GM12878 (cell line): ENCODE measurements at regions not wholly inside any gene's neighbourhood (a gene's known extent, or its start where the extent isn't known, plus 50 kb on each side); places are given as distances from the start of the nearest gene placed in this dataset.

Experiments
- ATAC-seq: fragments of 200-7000 bp; cut with Tn5 transposase; 3 replicates; pipeline ENCODE4 v1.9.1; 2020; ENCODE audit warnings: mild to moderate bottlenecking, moderate library complexity
- BruUV-seq: library from RNA; stranded (reverse); fragments of 400-500 nt; replicated peaks from 2 replicates; lab custom pipeline; 2021; lab: Mats Ljungman, UMichigan
- CTCF ChIA-PET: fragments of 300-600 bp; sonication (Branson Sonifier 250); formaldehyde crosslinking; extraction: SDS; loops from one replicate; lab custom pipeline; 2021; ENCODE audit warnings: inconsistent platforms; lab: Yijun Ruan, JAX
- POLR2A ChIA-PET: fragments of 350-600 bp; formaldehyde crosslinking; extraction: SDS; loops from one replicate; lab custom pipeline; 2021; ENCODE audit warnings: inconsistent platforms; lab: Charles Lee
- RAD21 ChIA-PET: fragments of 300-600 bp; sonication (Branson Sonifier 250); formaldehyde crosslinking; loops from one replicate; lab custom pipeline; 2023; ENCODE audit warnings: antibody characterized with exemption; ENCODE audit not compliant: unreplicated experiment; lab: Charles Lee
- SMC1A ChIA-PET: fragments of 300-600 bp; sonication (Branson Sonifier 250); formaldehyde crosslinking; loops from one replicate; lab custom pipeline; 2023; ENCODE audit not compliant: unreplicated experiment, uncharacterized antibody; lab: Charles Lee
- DNase-seq: peaks from one replicate; pipeline ENCODE4 v3.0.0-alpha.2; 2011; ENCODE audit warnings: low read depth, low spot score
- FAIRE-seq: peaks from 3 replicates; lab custom pipeline; 2011; peaks lifted over from hg19 to GRCh38; lab: Jason Lieb, UNC
- H2AFZ ChIP-seq: 2 replicates; pipeline ENCODE4 v1.6.0; 2011; ENCODE audit warnings: low read depth, low read length, control low read depth; ENCODE audit not compliant: control insufficient read depth
- H3K27ac ChIP-seq: 2 replicates; pipeline ENCODE4 v1.5.1; 2011; ENCODE audit warnings: control low read depth; ENCODE audit not compliant: control insufficient read depth, insufficient read depth
- H3K27me3 ChIP-seq, 2 experiments: replicated peaks in 1 of 2; 2 replicates each; pipeline versions ENCODE4 v1.6.0 to v1.6.1; 2011; ENCODE audit warnings: low read length in 1 of 2; ENCODE audit not compliant: control insufficient read depth in 2 of 2, insufficient read depth in 2 of 2
- H3K36me3 ChIP-seq, 2 experiments: 2 replicates each; pipeline ENCODE4 v1.5.1; 2011; ENCODE audit warnings: low read length in 1 of 2; ENCODE audit not compliant: control insufficient read depth in 2 of 2, insufficient read depth in 2 of 2
- H3K4me1 ChIP-seq: 2 replicates; pipeline ENCODE4 v1.6.1; 2011; ENCODE audit warnings: mild to moderate bottlenecking, low read length, moderate library complexity, mixed read lengths; ENCODE audit not compliant: control insufficient read depth, insufficient read depth
- H3K4me2 ChIP-seq: 2 replicates; pipeline ENCODE4 v1.6.0; 2011; ENCODE audit warnings: control low read depth; ENCODE audit not compliant: control insufficient read depth, insufficient read depth
- H3K4me3 ChIP-seq: fragments of 200-600 bp; sonication (generic); 2 replicates; pipeline ENCODE4 v1.5.1; 2016
- H3K79me2 ChIP-seq: 2 replicates; pipeline ENCODE4 v1.6.0; 2011; ENCODE audit warnings: low read length; ENCODE audit not compliant: control insufficient read depth, insufficient read depth
- H3K9ac ChIP-seq: 2 replicates; pipeline ENCODE4 v1.8.0; 2011; ENCODE audit warnings: low read length, control low read depth, mixed read lengths; ENCODE audit not compliant: control insufficient read depth, insufficient read depth
- H3K9me3 ChIP-seq: replicated peaks from 3 replicates; pipeline ENCODE4 v1.5.1; 2011; ENCODE audit warnings: mild to moderate bottlenecking, low read length; ENCODE audit not compliant: control insufficient read depth, insufficient read depth
- H4K20me1 ChIP-seq: 2 replicates; pipeline ENCODE4 v1.6.0; 2011; ENCODE audit not compliant: control insufficient read depth, insufficient read depth
- ASH2L ChIP-seq: fragments of 300-600, 200-600 bp; sonication (generic); IDR thresholded peaks from 2 replicates; pipeline ENCODE4 v1.6.1; 2017; ENCODE audit warnings: low read depth, mild to moderate bottlenecking, borderline replicate concordance
- CREB1 ChIP-seq: IDR thresholded peaks from 2 replicates; pipeline ENCODE4 v1.6.1; 2012; ENCODE audit warnings: low read depth, mild to moderate bottlenecking, inconsistent platforms
- HDAC2 ChIP-seq: fragments of 200-600 bp; sonication (generic); IDR thresholded peaks from 2 replicates; pipeline ENCODE4 v1.6.1; 2017
- JUNB ChIP-seq: IDR thresholded peaks from 2 replicates; pipeline ENCODE4 v1.6.1; 2016; ENCODE audit warnings: antibody characterized with exemption, mild to moderate bottlenecking
- MEF2A ChIP-seq: IDR thresholded peaks from 2 replicates; pipeline ENCODE4 v1.6.1; 2011; ENCODE audit warnings: low read depth, mild to moderate bottlenecking, low read length, moderate library complexity; ENCODE audit not compliant: insufficient read depth
- MXI1 ChIP-seq: fragments of 150-350 bp; IDR thresholded peaks from 2 replicates; pipeline ENCODE4 v1.6.1; 2011; ENCODE audit warnings: low read depth, mild to moderate bottlenecking, inconsistent platforms, low read length, improper control_type of control experiment
- RUNX3 ChIP-seq: IDR thresholded peaks from 2 replicates; pipeline ENCODE4 v1.6.1; 2012; ENCODE audit warnings: low read length, inconsistent platforms
- SREBF2 ChIP-seq: IDR thresholded peaks from 2 replicates; pipeline ENCODE4 v1.6.1; 2012; ENCODE audit warnings: mild to moderate bottlenecking, low read length
- YY1 ChIP-seq: IDR thresholded peaks from 2 replicates; pipeline ENCODE4 v1.6.1; 2011; ENCODE audit warnings: low read depth, mild to moderate bottlenecking, low read length
- ZNF217 ChIP-seq: fragments of 450-650 bp; IDR thresholded peaks from 2 replicates; pipeline ENCODE4 v1.6.1; 2017; ENCODE audit warnings: antibody characterized with exemption, mild to moderate bottlenecking
- ZNF24 ChIP-seq: fragments of 450-650 bp; IDR thresholded peaks from 2 replicates; pipeline ENCODE4 v1.6.1; 2017; ENCODE audit warnings: antibody characterized with exemption, mild to moderate bottlenecking
- ZNF622 ChIP-seq: fragments of 450-650 bp; IDR thresholded peaks from 2 replicates; pipeline ENCODE4 v1.6.1; 2017; ENCODE audit warnings: mild to moderate bottlenecking, inconsistent platforms
- WGBS: methylation state at CpG from one replicate; pipeline ENCODE4 v1.1.6; 2016; ENCODE audit warnings: low lambda C conversion rate; ENCODE audit not compliant: insufficient replicate concordance, insufficient coverage; ENCODE audit errors: missing lambda C conversion rate; 5-methylcytosine and 5-hydroxymethylcytosine counted together
- in situ Hi-C: fragments of 300-500 bp; cut with MboI; formaldehyde crosslinking; loops from 9 replicates; pipeline ENCODE4 v1.14.3; 2018; ENCODE audit warnings: mixed read lengths
- intact Hi-C: fragments of 100-400 bp; cut with micrococcal nuclease; formaldehyde crosslinking; loops from one replicate; pipeline ENCODE4 v1.14.2; 2022; ENCODE audit not compliant: unreplicated experiment
- TF ChIP-seq, protein P1 (sequence below), 3 experiments: IDR thresholded peaks in 2 of 3; conservative IDR thresholded peaks in 1 of 3; 2 replicates each; pipeline ENCODE4 v1.5.1; 2011; ENCODE audit warnings: low read depth in 3 of 3, low read length in 3 of 3, mild to moderate bottlenecking in 3 of 3, control low read depth in 2 of 3, moderate library complexity in 2 of 3, inconsistent platforms in 1 of 3, mixed read lengths in 1 of 3; ENCODE audit not compliant: control insufficient read depth in 2 of 3, insufficient read depth in 1 of 3; ENCODE audit errors: extremely low read depth in 1 of 3
- TF ChIP-seq, protein P2 (sequence below): fragments of 450-650 bp; conservative IDR thresholded peaks from 2 replicates; pipeline ENCODE4 v1.6.1; 2017; ENCODE audit warnings: mild to moderate bottlenecking, moderate library complexity
- TF ChIP-seq, protein P3 (sequence below): IDR thresholded peaks from 2 replicates; pipeline ENCODE4 v1.6.1; 2011; ENCODE audit warnings: mild to moderate bottlenecking, low read depth, low read length, moderate library complexity; ENCODE audit not compliant: insufficient replicate concordance

DNA sequence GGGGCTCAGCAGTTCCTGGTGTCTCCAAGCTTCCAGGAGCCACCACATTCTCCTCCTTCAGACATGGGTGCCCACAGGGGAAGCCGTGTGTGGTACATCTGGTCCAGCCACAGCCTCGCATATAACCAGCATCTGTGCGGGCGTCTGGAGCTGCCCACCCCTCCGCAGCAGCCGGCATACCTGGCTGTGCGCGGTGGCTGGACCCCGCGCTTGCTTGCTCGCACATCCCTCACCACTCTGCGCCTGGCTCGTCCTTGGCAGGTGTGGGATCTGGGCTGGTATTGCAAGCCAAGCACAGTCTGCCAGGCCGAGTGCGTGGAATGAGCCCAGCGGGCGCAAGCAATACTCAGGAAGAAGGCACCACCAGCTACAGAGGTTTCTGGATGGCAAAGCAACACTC, 117.7 kb upstream of the MBL2 start:
- no peak for DNase-seq
- Histone ChIP-seq H2AFZ (no peak overlapping the region), H3K79me2 (no peaks in the 10 kb centered on the region), H3K9ac (no peak overlapping the region), H3K27ac (no peak overlapping the region)
- no peak for FAIRE-seq
- SMC1A ChIA-PET: no interaction called here
- intact Hi-C loops: no loop called here
- TF ChIP-seq ZNF622: no peak
- TF ChIP-seq RUNX3: no peak
- no peak for TF ChIP-seq YY1
- TF ChIP-seq JUNB: no peak
- TF ChIP-seq MXI1: no peak
- no peak for TF ChIP-seq MEF2A
- TF ChIP-seq, protein P1, sequence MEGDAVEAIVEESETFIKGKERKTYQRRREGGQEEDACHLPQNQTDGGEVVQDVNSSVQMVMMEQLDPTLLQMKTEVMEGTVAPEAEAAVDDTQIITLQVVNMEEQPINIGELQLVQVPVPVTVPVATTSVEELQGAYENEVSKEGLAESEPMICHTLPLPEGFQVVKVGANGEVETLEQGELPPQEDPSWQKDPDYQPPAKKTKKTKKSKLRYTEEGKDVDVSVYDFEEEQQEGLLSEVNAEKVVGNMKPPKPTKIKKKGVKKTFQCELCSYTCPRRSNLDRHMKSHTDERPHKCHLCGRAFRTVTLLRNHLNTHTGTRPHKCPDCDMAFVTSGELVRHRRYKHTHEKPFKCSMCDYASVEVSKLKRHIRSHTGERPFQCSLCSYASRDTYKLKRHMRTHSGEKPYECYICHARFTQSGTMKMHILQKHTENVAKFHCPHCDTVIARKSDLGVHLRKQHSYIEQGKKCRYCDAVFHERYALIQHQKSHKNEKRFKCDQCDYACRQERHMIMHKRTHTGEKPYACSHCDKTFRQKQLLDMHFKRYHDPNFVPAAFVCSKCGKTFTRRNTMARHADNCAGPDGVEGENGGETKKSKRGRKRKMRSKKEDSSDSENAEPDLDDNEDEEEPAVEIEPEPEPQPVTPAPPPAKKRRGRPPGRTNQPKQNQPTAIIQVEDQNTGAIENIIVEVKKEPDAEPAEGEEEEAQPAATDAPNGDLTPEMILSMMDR (IDR thresholded peaks at IDR 0.05 in 2 of 3, conservative IDR thresholded peaks at IDR 0.05 in 1 of 3; ENCODE audit: control insufficient read depth in 2 of 3, extremely low read depth in 1 of 3, insufficient read depth in 1 of 3, low read depth in 3 of 3, low read length in 3 of 3): no peak
- no peak for TF ChIP-seq SREBF2
- TF ChIP-seq, protein P2, sequence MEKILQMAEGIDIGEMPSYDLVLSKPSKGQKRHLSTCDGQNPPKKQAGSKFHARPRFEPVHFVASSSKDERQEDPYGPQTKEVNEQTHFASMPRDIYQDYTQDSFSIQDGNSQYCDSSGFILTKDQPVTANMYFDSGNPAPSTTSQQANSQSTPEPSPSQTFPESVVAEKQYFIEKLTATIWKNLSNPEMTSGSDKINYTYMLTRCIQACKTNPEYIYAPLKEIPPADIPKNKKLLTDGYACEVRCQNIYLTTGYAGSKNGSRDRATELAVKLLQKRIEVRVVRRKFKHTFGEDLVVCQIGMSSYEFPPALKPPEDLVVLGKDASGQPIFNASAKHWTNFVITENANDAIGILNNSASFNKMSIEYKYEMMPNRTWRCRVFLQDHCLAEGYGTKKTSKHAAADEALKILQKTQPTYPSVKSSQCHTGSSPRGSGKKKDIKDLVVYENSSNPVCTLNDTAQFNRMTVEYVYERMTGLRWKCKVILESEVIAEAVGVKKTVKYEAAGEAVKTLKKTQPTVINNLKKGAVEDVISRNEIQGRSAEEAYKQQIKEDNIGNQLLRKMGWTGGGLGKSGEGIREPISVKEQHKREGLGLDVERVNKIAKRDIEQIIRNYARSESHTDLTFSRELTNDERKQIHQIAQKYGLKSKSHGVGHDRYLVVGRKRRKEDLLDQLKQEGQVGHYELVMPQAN: no peak
- no peak for TF ChIP-seq CREB1
- TF ChIP-seq ASH2L: no peak
- TF ChIP-seq, protein P3, sequence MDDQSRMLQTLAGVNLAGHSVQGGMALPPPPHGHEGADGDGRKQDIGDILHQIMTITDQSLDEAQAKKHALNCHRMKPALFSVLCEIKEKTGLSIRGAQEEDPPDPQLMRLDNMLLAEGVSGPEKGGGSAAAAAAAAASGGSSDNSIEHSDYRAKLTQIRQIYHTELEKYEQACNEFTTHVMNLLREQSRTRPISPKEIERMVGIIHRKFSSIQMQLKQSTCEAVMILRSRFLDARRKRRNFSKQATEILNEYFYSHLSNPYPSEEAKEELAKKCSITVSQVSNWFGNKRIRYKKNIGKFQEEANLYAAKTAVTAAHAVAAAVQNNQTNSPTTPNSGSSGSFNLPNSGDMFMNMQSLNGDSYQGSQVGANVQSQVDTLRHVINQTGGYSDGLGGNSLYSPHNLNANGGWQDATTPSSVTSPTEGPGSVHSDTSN: no peak
- TF ChIP-seq ZNF217: no peak
- no peak for TF ChIP-seq ZNF24
- TF ChIP-seq HDAC2: no peak
- TF ChIP-seq, all 136 proteins: peak for 0
- Histone ChIP-seq H3K27me3 (no peaks in the 10 kb centered on the region), H4K20me1 (no peaks in the 10 kb centered on the region), H3K36me3 (no peaks in the 10 kb centered on the region), H3K9me3 (no peaks in the 10 kb centered on the region), H3K4me3 (no peak overlapping the region), H3K4me1 (no peaks in the 10 kb centered on the region), H3K4me2 (no peak overlapping the region)
- no TSS peak for BruUV-seq
- WGBS: 51% methylated on average over 17 of the region's 17 CpGs
- ATAC-seq: no peak
- RAD21 ChIA-PET: no interaction called here
- in situ Hi-C loops: no loop called here
- POLR2A ChIA-PET: no interaction called here
- CTCF ChIA-PET: interaction anchor here (0.8 to 1.5 kb wide), 2 partner anchors 11 to 15 kb away, joined by 3 to 6 read pairs; no protein-coding TSS in a partner anchor
